ENCODE measurements at regions not wholly inside any gene's neighbourhood (a gene's known extent, or its start where the extent isn't known, plus 50 kb on each side); places are given as distances from the start of the nearest gene placed in this dataset.

DNA sequence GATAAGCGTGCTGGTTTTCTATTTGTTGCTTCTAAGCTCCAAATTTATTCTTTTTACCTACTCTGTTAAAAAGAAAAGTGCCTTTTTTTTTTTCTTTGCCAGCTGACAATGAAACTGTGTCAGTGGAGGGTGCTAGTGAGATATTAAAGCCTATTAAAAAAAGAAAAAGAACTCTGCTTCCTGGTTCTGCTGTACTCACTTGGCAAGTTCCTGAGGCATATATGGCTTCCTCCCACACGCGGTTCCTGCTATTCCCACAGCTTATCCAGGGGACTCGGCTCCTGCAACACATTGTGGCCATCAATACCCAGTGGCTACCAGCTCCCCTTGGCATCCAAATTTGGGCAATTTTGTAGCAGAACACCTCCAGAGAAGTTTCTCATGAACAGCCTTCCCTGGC is 1977.7 kb upstream of the CDH9 start:
- TF ChIP-seq, protein P1, sequence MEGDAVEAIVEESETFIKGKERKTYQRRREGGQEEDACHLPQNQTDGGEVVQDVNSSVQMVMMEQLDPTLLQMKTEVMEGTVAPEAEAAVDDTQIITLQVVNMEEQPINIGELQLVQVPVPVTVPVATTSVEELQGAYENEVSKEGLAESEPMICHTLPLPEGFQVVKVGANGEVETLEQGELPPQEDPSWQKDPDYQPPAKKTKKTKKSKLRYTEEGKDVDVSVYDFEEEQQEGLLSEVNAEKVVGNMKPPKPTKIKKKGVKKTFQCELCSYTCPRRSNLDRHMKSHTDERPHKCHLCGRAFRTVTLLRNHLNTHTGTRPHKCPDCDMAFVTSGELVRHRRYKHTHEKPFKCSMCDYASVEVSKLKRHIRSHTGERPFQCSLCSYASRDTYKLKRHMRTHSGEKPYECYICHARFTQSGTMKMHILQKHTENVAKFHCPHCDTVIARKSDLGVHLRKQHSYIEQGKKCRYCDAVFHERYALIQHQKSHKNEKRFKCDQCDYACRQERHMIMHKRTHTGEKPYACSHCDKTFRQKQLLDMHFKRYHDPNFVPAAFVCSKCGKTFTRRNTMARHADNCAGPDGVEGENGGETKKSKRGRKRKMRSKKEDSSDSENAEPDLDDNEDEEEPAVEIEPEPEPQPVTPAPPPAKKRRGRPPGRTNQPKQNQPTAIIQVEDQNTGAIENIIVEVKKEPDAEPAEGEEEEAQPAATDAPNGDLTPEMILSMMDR (IDR thresholded peaks at IDR 0.05), result no peak
- TF ChIP-seq POLR2A (IDR thresholded peaks at IDR 0.05), result no peak
- TF ChIP-seq POLR2AphosphoS5 (IDR thresholded peaks at IDR 0.05), result no peak
